ENCODE measurements at regions not wholly inside any gene's neighbourhood (a gene's known extent, or its start where the extent isn't known, plus 50 kb on each side); places are given as distances from the start of the nearest gene placed in this dataset.

DNA sequence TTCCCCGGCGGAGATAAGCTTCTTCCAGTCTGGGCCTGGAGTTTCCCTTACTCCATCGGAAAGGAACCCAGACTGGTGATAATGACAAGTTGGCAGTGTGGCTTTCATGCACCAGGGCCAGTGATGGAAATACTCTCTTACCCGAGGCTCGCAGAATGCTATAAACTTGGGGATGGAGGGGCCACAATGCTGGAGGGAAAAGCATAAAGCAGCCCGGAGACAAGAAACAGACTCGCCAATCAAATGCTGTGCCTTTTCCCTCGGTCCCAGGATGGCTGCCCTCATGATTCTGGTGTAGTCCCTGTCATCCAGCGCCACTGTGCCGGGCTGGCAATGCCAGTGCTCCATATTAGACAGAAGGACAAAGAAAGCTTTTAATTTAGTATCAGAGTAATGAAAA, 325.6 kb downstream of the THBS2 start:
- TF ChIP-seq SUZ12 (IDR thresholded peaks at IDR 0.05) (no peak), BHLHE40 (IDR thresholded peaks at IDR 0.05; ENCODE audit: borderline replicate concordance) (no peak), FOXA1 (IDR thresholded peaks at IDR 0.05) (no peak), CTBP1 (IDR thresholded peaks at IDR 0.05; ENCODE audit: borderline replicate concordance) (no peak), FOXM1 (IDR thresholded peaks at IDR 0.05; ENCODE audit: borderline replicate concordance) (no peak), SP1 (IDR thresholded peaks at IDR 0.05) (no peak), ELF4 (IDR thresholded peaks at IDR 0.05) (no peak), LEF1 (IDR thresholded peaks at IDR 0.05; ENCODE audit: borderline replicate concordance) (no peak), TARDBP (IDR thresholded peaks at IDR 0.05) (no peak), NFRKB (IDR thresholded peaks at IDR 0.05) (no peak), L3MBTL2 (conservative IDR thresholded peaks at IDR 0.05) (no peak), HDGF (IDR thresholded peaks at IDR 0.05; ENCODE audit: borderline replicate concordance) (no peak), ZNF384 (IDR thresholded peaks at IDR 0.05) (no peak), FOXK2 (IDR thresholded peaks at IDR 0.05) (no peak)
